Keratinocyte (primary cell): ENCODE measurements at regions not wholly inside any gene's neighbourhood (a gene's known extent, or its start where the extent isn't known, plus 50 kb on each side); places are given as distances from the start of the nearest gene placed in this dataset.

Experiments
- DNase-seq: peaks from one replicate; pipeline ENCODE4 v3.0.0-alpha.2; 2011; ENCODE audit warnings: low read depth, missing footprints, low spot score
- FAIRE-seq: peaks from 2 replicates; lab custom pipeline; 2011; peaks lifted over from hg19 to GRCh38; lab: Jason Lieb, UNC
- H2AFZ ChIP-seq: 2 replicates; pipeline ENCODE4 v1.6.0; 2012; ENCODE audit warnings: low read length, control low read depth, inconsistent platforms; ENCODE audit not compliant: control insufficient read depth
- H3K27ac ChIP-seq: 2 replicates; pipeline ENCODE4 v1.5.1; 2011; ENCODE audit warnings: low read length; ENCODE audit not compliant: control insufficient read depth, insufficient read depth
- H3K27me3 ChIP-seq: 3 replicates; pipeline ENCODE4 v1.6.0; 2011; ENCODE audit warnings: low read length; ENCODE audit not compliant: control insufficient read depth, insufficient read depth; ENCODE audit errors: extremely low read depth
- H3K36me3 ChIP-seq, 2 experiments: 2 replicates in 1 of 2; 3 replicates in 1 of 2; pipeline ENCODE4 v1.5.1; 2011; ENCODE audit warnings: low read length in 2 of 2, mild to moderate bottlenecking in 1 of 2; ENCODE audit not compliant: control insufficient read depth in 2 of 2, insufficient read depth in 2 of 2; ENCODE audit errors: extremely low read depth in 1 of 2
- H3K4me1 ChIP-seq: 3 replicates; pipeline ENCODE4 v1.5.1; 2011; ENCODE audit warnings: low read length; ENCODE audit not compliant: control insufficient read depth, insufficient read depth; ENCODE audit errors: extremely low read depth
- H3K4me2 ChIP-seq: 3 replicates; pipeline ENCODE4 v1.6.0; 2011; ENCODE audit warnings: low read depth, low read length; ENCODE audit not compliant: control insufficient read depth, insufficient read depth; ENCODE audit errors: extremely low read depth
- H3K4me3 ChIP-seq, 3 experiments: fragments of 200-600 bp in 1 of 3; sonication (generic) in 1 of 3; 2 replicates in 2 of 3; 3 replicates in 1 of 3; pipeline ENCODE4 v1.5.1; 2011 to 2016; ENCODE audit warnings: low read length in 3 of 3, mild to moderate bottlenecking in 3 of 3, control low read depth in 2 of 3, inconsistent platforms in 1 of 3, low read depth in 1 of 3, mixed read lengths in 1 of 3, mixed run types in 1 of 3, moderate library complexity in 1 of 3; ENCODE audit not compliant: control insufficient read depth in 2 of 3, insufficient read depth in 2 of 3; ENCODE audit errors: extremely low read depth in 1 of 3
- H3K79me2 ChIP-seq: 2 replicates; pipeline ENCODE4 v1.6.0; 2012; ENCODE audit warnings: low read length; ENCODE audit not compliant: control insufficient read depth, insufficient read depth
- H3K9ac ChIP-seq: 3 replicates; pipeline ENCODE4 v1.6.0; 2011; ENCODE audit warnings: low read length; ENCODE audit not compliant: control insufficient read depth, insufficient read depth; ENCODE audit errors: extremely low read depth
- H3K9me1 ChIP-seq: 3 replicates; pipeline ENCODE4 v1.6.0; 2011; ENCODE audit warnings: low read length; ENCODE audit not compliant: control insufficient read depth, insufficient read depth; ENCODE audit errors: extremely low read depth
- H3K9me3 ChIP-seq: 2 replicates; pipeline ENCODE4 v1.5.1; 2012; ENCODE audit warnings: low read depth, low read length; ENCODE audit not compliant: control insufficient read depth
- H4K20me1 ChIP-seq: 3 replicates; pipeline ENCODE4 v1.6.0; 2011; ENCODE audit warnings: low read length; ENCODE audit not compliant: control insufficient read depth, insufficient read depth; ENCODE audit errors: extremely low read depth
- EZH2 ChIP-seq: IDR thresholded peaks from one replicate; pipeline ENCODE4 v1.6.1; 2012; ENCODE audit warnings: inconsistent platforms, mild to moderate bottlenecking, low read length, moderate library complexity
- dilution Hi-C: fragments of 300-500 bp; cut with MboI; formaldehyde crosslinking; loops from one replicate; pipeline ENCODE4 v1.7.0; 2020; ENCODE audit warnings: low sequenced_read_pairs; ENCODE audit not compliant: extremely low pct_ligation_motif_present
- TF ChIP-seq, protein P1 (sequence below), 3 experiments: IDR thresholded peaks in 1 of 3; conservative IDR thresholded peaks in 1 of 3; optimal IDR thresholded peaks in 1 of 3; 2 replicates in 2 of 3; 3 replicates in 1 of 3; pipeline versions ENCODE3 to v1.5.1; 2011; ENCODE audit warnings: low read length in 3 of 3, mild to moderate bottlenecking in 3 of 3, moderate library complexity in 2 of 3, control low read depth in 1 of 3, inconsistent platforms in 1 of 3; ENCODE audit not compliant: insufficient read depth in 2 of 3; ENCODE audit errors: extremely low read depth in 1 of 3

DNA sequence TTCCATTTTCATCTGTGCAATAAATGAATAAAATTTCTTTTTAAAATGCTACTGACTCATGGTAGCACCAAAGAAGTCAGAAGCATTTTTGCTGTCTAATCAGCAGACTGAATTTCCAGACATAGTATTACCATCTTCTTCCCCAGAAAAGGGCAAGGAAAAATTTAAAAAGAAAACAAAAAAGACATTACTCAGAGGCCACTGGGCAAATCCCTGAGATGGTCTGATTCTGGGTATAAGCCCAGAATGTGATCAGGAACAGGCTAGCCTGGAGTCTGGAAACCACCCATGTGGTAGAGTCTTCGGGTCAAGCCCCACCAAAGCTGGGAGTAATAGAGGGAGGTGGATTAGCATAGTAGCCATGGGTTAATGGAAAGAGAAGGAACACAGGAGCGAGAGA lies 342.8 kb downstream of the FBXW7 start:
- no peak overlapping the region for H2AFZ ChIP-seq
- H3K36me3 ChIP-seq, result no peaks in the 10 kb centered on the region
- no peak overlapping the region for H3K9ac ChIP-seq
- no peak overlapping the region for H3K4me3 ChIP-seq
- dilution Hi-C loops, result no loop called here
- FAIRE-seq (no peak), DNase-seq (no peak)
- TF ChIP-seq EZH2, result no peak
- TF ChIP-seq, protein P1, sequence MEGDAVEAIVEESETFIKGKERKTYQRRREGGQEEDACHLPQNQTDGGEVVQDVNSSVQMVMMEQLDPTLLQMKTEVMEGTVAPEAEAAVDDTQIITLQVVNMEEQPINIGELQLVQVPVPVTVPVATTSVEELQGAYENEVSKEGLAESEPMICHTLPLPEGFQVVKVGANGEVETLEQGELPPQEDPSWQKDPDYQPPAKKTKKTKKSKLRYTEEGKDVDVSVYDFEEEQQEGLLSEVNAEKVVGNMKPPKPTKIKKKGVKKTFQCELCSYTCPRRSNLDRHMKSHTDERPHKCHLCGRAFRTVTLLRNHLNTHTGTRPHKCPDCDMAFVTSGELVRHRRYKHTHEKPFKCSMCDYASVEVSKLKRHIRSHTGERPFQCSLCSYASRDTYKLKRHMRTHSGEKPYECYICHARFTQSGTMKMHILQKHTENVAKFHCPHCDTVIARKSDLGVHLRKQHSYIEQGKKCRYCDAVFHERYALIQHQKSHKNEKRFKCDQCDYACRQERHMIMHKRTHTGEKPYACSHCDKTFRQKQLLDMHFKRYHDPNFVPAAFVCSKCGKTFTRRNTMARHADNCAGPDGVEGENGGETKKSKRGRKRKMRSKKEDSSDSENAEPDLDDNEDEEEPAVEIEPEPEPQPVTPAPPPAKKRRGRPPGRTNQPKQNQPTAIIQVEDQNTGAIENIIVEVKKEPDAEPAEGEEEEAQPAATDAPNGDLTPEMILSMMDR (optimal IDR thresholded peaks at IDR 0.05 in 1 of 3, IDR thresholded peaks at IDR 0.05 in 1 of 3, conservative IDR thresholded peaks at IDR 0.05 in 1 of 3; ENCODE audit: extremely low read depth in 1 of 3, insufficient read depth in 2 of 3, low read length in 3 of 3), result no peak
- H3K4me2 ChIP-seq, result no peak overlapping the region
- no peaks in the 10 kb centered on the region for H3K4me1 ChIP-seq
- no peaks in the 10 kb centered on the region for H3K79me2 ChIP-seq
- no peaks in the 10 kb centered on the region for H3K27me3 ChIP-seq
- H3K9me1 ChIP-seq, result no peaks in the 10 kb centered on the region
- H3K27ac ChIP-seq, result no peak overlapping the region
- no peaks in the 10 kb centered on the region for H4K20me1 ChIP-seq
- no peaks in the 10 kb centered on the region for H3K9me3 ChIP-seq

DNA sequence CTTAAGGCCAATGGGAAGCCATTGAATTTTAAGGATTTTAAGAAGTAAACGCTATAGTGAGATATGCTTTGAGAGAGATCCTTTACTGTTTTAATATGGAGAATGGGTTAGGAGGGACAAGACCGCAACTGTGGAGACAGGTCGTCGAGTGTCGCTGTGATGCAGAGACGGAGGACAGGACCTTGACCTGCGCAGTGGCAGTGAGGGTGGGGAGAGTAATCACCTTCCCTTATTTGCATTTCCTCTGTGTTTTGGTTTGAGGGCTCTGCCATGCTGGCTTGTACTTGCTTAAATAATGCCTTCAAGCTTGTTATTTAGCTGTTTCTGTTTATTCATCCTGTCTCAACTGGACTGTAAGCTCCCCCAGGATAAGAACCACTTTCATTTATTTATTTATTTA lies 345.0 kb downstream of the FBXW7 start:
- dilution Hi-C loops, result no loop called here
- Histone ChIP-seq H3K4me1 (no peaks in the 10 kb centered on the region), H3K9ac (no peak overlapping the region), H2AFZ (no peak overlapping the region), H4K20me1 (no peaks in the 10 kb centered on the region), H3K4me3 (no peak overlapping the region), H3K27ac (no peak overlapping the region), H3K4me2 (no peak overlapping the region), H3K36me3 (no peaks in the 10 kb centered on the region), H3K9me3 (no peaks in the 10 kb centered on the region), H3K79me2 (no peaks in the 10 kb centered on the region), H3K9me1 (no peaks in the 10 kb centered on the region), H3K27me3 (no peaks in the 10 kb centered on the region)
- TF ChIP-seq EZH2, result no peak
- TF ChIP-seq, protein P1 (optimal IDR thresholded peaks at IDR 0.05 in 1 of 3, IDR thresholded peaks at IDR 0.05 in 1 of 3, conservative IDR thresholded peaks at IDR 0.05 in 1 of 3; ENCODE audit: extremely low read depth in 1 of 3, insufficient read depth in 2 of 3, low read length in 3 of 3), result no peak
- FAIRE-seq (no peak), DNase-seq (no peak)
